ENCODE measurements at regions not wholly inside any gene's neighbourhood (a gene's known extent, or its start where the extent isn't known, plus 50 kb on each side); places are given as distances from the start of the nearest gene placed in this dataset.

DNA sequence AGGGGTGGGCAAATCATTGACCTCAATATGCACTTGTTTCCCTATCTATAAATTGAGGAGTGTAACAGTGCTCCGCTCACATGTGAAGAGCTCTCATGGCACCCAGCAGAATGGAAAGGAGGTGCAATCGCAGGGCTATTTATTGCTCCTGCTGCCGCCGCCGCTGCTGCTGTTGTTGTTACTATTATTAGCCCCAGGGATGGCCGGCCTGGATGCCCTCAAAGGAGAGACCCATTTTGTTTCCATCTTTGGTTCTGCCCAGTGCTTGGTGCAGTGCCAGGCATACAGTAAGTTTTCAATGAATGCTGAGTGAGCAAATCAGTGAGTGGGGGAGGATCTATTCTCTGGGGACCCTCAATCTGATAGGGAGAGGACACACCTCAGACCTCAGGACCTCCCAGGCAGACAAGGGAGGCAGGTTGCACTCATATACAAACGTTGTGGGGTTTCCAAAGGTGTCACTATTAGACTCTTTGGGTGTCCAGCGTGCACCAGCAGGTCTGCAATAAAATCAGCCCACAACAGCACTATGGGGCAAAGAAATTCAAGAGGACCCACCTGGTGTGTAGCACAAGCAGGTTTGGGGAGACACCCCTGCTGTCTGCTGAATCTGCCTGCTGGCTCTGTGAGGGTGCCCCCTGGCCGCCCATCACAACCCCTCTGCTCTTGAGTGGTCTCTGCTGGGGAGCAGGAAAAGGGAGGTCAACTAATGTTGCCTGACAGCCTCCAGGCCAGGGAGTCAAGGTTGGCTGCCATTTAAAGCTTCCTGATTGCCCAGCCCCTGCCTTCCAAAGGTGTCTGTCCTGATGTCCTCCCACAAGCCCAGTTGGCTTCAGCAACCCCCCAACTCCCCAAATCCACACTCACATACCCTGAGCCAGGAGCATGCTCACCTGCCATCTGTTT, 136.3 kb downstream of the ACTL8 start:
- TF ChIP-seq, protein P1, sequence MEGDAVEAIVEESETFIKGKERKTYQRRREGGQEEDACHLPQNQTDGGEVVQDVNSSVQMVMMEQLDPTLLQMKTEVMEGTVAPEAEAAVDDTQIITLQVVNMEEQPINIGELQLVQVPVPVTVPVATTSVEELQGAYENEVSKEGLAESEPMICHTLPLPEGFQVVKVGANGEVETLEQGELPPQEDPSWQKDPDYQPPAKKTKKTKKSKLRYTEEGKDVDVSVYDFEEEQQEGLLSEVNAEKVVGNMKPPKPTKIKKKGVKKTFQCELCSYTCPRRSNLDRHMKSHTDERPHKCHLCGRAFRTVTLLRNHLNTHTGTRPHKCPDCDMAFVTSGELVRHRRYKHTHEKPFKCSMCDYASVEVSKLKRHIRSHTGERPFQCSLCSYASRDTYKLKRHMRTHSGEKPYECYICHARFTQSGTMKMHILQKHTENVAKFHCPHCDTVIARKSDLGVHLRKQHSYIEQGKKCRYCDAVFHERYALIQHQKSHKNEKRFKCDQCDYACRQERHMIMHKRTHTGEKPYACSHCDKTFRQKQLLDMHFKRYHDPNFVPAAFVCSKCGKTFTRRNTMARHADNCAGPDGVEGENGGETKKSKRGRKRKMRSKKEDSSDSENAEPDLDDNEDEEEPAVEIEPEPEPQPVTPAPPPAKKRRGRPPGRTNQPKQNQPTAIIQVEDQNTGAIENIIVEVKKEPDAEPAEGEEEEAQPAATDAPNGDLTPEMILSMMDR (IDR thresholded peaks at IDR 0.05; ENCODE audit: insufficient read depth, low read length, poor library complexity, severe bottlenecking): no peak
- no peak for TF ChIP-seq EZH2phosphoT487 (conservative IDR thresholded peaks at IDR 0.05; ENCODE audit: low read length)
- Histone ChIP-seq H3K9ac (ENCODE audit: low read length) (no peak overlapping the region), H3K9me3 (ENCODE audit: insufficient read depth, low read length) (no peaks in the 10 kb centered on the region), H3K79me2 (ENCODE audit: insufficient read depth, low read length) (no peaks in the 10 kb centered on the region), H3K4me2 (ENCODE audit: low read depth, low read length, poor library complexity, severe bottlenecking) (no peak overlapping the region), H3K9me2 (replicated peaks; ENCODE audit: insufficient read depth, low read length) (no peaks in the 10 kb centered on the region), H3K4me3 (ENCODE audit: insufficient read depth, low read length, poor library complexity, severe bottlenecking) (no peak overlapping the region), H3K36me3 (ENCODE audit: low read length) (no peaks in the 10 kb centered on the region), H3F3A (ENCODE audit: insufficient read depth) (no peaks in the 10 kb centered on the region), H4K20me1 (ENCODE audit: low read depth, low read length) (no peaks in the 10 kb centered on the region), H3K27ac (ENCODE audit: low read depth, low read length) (no peak overlapping the region), H2AFZ (ENCODE audit: low read depth, low read length, severe bottlenecking) (no peak overlapping the region), H3K27me3 (ENCODE audit: low read length) (no peaks in the 10 kb centered on the region)

DNA sequence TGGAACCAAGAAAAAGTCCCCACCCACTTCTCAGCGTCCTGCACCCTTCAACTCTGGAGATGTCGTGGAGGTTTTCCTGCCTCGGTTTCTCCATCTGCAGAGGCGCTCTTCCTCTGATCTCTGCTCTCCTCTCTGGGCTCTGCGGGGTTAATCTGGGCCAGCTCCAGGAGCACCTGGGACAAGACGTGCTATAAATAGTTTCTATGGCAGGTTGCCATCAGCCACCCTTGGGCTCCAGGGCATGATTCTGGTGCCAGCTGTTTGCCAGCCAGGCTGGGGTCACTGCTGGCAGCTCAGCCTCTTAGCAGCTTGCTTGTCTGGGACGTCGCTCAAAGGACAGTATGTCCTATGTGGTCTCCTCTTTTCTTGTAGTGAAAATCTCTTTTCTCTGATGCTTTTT, 137.1 kb downstream of the ACTL8 start:
- H3K4me3 ChIP-seq (ENCODE audit: insufficient read depth, low read length, poor library complexity, severe bottlenecking): no peak overlapping the region

DNA sequence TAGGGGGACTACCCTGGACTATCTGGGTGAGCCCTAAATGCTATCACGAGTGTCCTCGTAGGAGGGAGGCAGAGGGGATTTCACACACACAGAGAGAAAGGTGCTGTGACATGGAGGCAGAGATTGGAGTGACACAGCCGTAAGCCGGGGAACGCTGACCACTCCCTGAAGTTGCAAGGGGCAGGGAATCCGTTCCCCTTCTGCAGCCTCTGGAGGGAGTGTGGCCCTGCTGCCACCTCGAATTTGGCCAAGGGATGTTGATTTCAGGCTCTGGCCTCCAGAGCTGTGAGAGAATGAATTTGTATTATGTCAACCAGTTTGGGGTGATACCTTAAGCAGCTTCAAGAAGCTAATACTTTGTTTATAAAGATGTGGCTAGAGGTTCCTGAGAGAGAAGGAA, 137.7 kb downstream of the ACTL8 start:
- H3K9me2 ChIP-seq (replicated peaks; ENCODE audit: insufficient read depth, low read length): no peaks in the 10 kb centered on the region
- H3K9me3 ChIP-seq (ENCODE audit: insufficient read depth, low read length): no peaks in the 10 kb centered on the region
- no peaks in the 10 kb centered on the region for H3K27me3 ChIP-seq (ENCODE audit: low read length)
- H3K36me3 ChIP-seq (ENCODE audit: low read length): no peaks in the 10 kb centered on the region
- no peak overlapping the region for H2AFZ ChIP-seq (ENCODE audit: low read depth, low read length, severe bottlenecking)
- H4K20me1 ChIP-seq (ENCODE audit: low read depth, low read length): no peaks in the 10 kb centered on the region
- no peak overlapping the region for H3K4me3 ChIP-seq (ENCODE audit: insufficient read depth, low read length, poor library complexity, severe bottlenecking)
- H3K79me2 ChIP-seq (ENCODE audit: insufficient read depth, low read length): no peaks in the 10 kb centered on the region
- no peak overlapping the region for H3K4me2 ChIP-seq (ENCODE audit: low read depth, low read length, poor library complexity, severe bottlenecking)
- H3K9ac ChIP-seq (ENCODE audit: low read length): no peak overlapping the region
- TF ChIP-seq EZH2phosphoT487 (conservative IDR thresholded peaks at IDR 0.05; ENCODE audit: low read length): no peak
- TF ChIP-seq, protein P1 (IDR thresholded peaks at IDR 0.05; ENCODE audit: insufficient read depth, low read length, poor library complexity, severe bottlenecking): no peak
- no peak overlapping the region for H3K27ac ChIP-seq (ENCODE audit: low read depth, low read length)
- no peaks in the 10 kb centered on the region for H3F3A ChIP-seq (ENCODE audit: insufficient read depth)

More for the DNA sequence above, 137.1 kb downstream of the ACTL8 start:
- H3K9ac ChIP-seq (ENCODE audit: low read length): no peak overlapping the region
- no peaks in the 10 kb centered on the region for H3F3A ChIP-seq (ENCODE audit: insufficient read depth)
- H3K27me3 ChIP-seq (ENCODE audit: low read length): no peaks in the 10 kb centered on the region
- no peaks in the 10 kb centered on the region for H3K9me2 ChIP-seq (replicated peaks; ENCODE audit: insufficient read depth, low read length)
- no peaks in the 10 kb centered on the region for H3K9me3 ChIP-seq (ENCODE audit: insufficient read depth, low read length)
- H4K20me1 ChIP-seq (ENCODE audit: low read depth, low read length): no peaks in the 10 kb centered on the region
- H3K27ac ChIP-seq (ENCODE audit: low read depth, low read length): no peak overlapping the region
- H3K36me3 ChIP-seq (ENCODE audit: low read length): no peaks in the 10 kb centered on the region
- H2AFZ ChIP-seq (ENCODE audit: low read depth, low read length, severe bottlenecking): no peak overlapping the region
- H3K79me2 ChIP-seq (ENCODE audit: insufficient read depth, low read length): no peaks in the 10 kb centered on the region
- no peak overlapping the region for H3K4me2 ChIP-seq (ENCODE audit: low read depth, low read length, poor library complexity, severe bottlenecking)
- TF ChIP-seq EZH2phosphoT487 (conservative IDR thresholded peaks at IDR 0.05; ENCODE audit: low read length): no peak
- TF ChIP-seq, protein P1 (IDR thresholded peaks at IDR 0.05; ENCODE audit: insufficient read depth, low read length, poor library complexity, severe bottlenecking): no peak

Measured in SU-DHL-6 (cell line).